C4-2B (cell line): ENCODE measurements at regions not wholly inside any gene's neighbourhood (a gene's known extent, or its start where the extent isn't known, plus 50 kb on each side); places are given as distances from the start of the nearest gene placed in this dataset.

Experiments used
- ZFX ChIP-seq: fragments of 450-650 bp; IDR thresholded peaks from 2 replicates; pipeline ENCODE4 v1.6.1; 2017
- TF ChIP-seq, protein P1 (sequence below): fragments of 450-650 bp; conservative IDR thresholded peaks from 2 replicates; pipeline ENCODE4 v1.5.1; 2017; ENCODE audit warnings: mild to moderate bottlenecking

DNA sequence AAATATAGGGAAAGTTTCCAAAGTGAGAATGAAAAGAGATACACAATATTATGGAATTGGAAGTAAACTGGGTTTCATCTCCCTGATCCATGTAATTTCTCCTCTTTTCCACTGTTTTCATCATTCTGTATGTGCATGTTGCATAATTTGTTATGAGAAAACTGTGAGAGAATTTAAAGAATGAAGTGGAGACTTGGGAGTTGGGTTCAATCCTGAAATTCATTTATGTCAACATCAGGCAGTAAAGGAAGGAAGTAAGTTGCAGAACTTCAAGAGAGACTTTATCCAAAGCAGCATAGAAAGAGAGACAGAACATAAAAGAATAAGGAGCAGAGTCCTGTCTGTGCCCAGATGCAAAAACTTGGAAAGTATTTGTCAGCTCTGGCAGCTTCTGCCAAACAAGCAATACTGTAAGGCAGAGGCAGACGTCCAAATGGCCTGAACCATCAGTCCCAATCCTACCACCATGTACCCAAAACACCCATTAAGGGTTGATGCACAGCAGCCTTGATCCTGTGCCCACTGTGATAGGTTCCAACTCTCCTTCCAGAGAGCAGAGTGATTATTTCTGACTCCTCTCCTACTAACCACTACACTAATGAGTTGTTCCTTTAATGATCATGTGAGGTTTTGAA is 425.3 kb upstream of the CDH6 start:
- TF ChIP-seq, protein P1, sequence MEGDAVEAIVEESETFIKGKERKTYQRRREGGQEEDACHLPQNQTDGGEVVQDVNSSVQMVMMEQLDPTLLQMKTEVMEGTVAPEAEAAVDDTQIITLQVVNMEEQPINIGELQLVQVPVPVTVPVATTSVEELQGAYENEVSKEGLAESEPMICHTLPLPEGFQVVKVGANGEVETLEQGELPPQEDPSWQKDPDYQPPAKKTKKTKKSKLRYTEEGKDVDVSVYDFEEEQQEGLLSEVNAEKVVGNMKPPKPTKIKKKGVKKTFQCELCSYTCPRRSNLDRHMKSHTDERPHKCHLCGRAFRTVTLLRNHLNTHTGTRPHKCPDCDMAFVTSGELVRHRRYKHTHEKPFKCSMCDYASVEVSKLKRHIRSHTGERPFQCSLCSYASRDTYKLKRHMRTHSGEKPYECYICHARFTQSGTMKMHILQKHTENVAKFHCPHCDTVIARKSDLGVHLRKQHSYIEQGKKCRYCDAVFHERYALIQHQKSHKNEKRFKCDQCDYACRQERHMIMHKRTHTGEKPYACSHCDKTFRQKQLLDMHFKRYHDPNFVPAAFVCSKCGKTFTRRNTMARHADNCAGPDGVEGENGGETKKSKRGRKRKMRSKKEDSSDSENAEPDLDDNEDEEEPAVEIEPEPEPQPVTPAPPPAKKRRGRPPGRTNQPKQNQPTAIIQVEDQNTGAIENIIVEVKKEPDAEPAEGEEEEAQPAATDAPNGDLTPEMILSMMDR, result no peak
- TF ChIP-seq ZFX, result no peak
